ENCODE measurements at regions not wholly inside any gene's neighbourhood (a gene's known extent, or its start where the extent isn't known, plus 50 kb on each side); places are given as distances from the start of the nearest gene placed in this dataset.
"Not testable (repeated sequence)": the region's sequence is repeated elsewhere in the genome, so short reads cannot be mapped to it uniquely, and the experiment has no call there.

- Mint-ChIP-seq H3K4me3 (no peak overlapping the region), H3K27ac (no peak overlapping the region), H3K36me3 (ENCODE audit: low read depth) (peaks cover 34% of the 10 kb centered on the region), H3K4me1 (ENCODE audit: low read depth) (peaks cover 5% of the 10 kb centered on the region; the same call in 1 of the 2 replicates), H3K27me3 (ENCODE audit: insufficient read depth) (no peaks in the 10 kb centered on the region; the same call in none of the 2 replicates), H3K9me3 (no peaks in the 10 kb centered on the region)
- TF ChIP-seq CTCF (IDR thresholded peaks at IDR 0.05), result no peak
- DNase-seq, result no peak
Observed at GRCh38 chr6:144488590-144488989, 203.5 kb downstream of the UTRN start.

GRCh38 chr6:144493035-144493910 lies 208.1 kb downstream of the UTRN start:
- Mint-ChIP-seq H3K27me3 (ENCODE audit: insufficient read depth) (peaks cover 2% of the 10 kb centered on the region; the same call in 1 of the 2 replicates), H3K27ac (no peak overlapping the region)
- no peak for DNase-seq

GRCh38 chr6:144495076-144495475 lies 209.9 kb downstream of the UTRN start:
- H3K4me3 Mint-ChIP-seq; H3K27me3 Mint-ChIP-seq (ENCODE audit: insufficient read depth): not testable (repeated sequence)

More at GRCh38 chr6:144493035-144493910, 208.1 kb downstream of the UTRN start:
- TF ChIP-seq CTCF (IDR thresholded peaks at IDR 0.05), result no peak
- Mint-ChIP-seq H3K4me1 (ENCODE audit: low read depth) (peaks cover 16% of the 10 kb centered on the region), H3K4me3 (no peak overlapping the region), H3K9me3 (no peaks in the 10 kb centered on the region), H3K36me3 (ENCODE audit: low read depth) (peaks cover 35% of the 10 kb centered on the region)

GRCh38 chr6:144497650-144498049 lies 212.5 kb downstream of the UTRN start:
- no peaks in the 10 kb centered on the region for H3K9me3 Mint-ChIP-seq

More at GRCh38 chr6:144495076-144495475, 209.9 kb downstream of the UTRN start:
- H3K9me3 Mint-ChIP-seq, DNase-seq, H3K27ac Mint-ChIP-seq: not testable (repeated sequence)
- H3K36me3 Mint-ChIP-seq (ENCODE audit: low read depth), result peaks cover 37% of the 10 kb centered on the region
- peaks cover 16% of the 10 kb centered on the region for H3K4me1 Mint-ChIP-seq (ENCODE audit: low read depth)

GRCh38 chr6:144500892-144501291 lies 215.8 kb downstream of the UTRN start:
- Mint-ChIP-seq H3K27ac (no peak overlapping the region), H3K27me3 (ENCODE audit: insufficient read depth) (peaks cover 2% of the 10 kb centered on the region; the same call in 1 of the 2 replicates), H3K36me3 (ENCODE audit: low read depth) (peaks cover 55% of the 10 kb centered on the region), H3K4me3 (no peak overlapping the region), H3K4me1 (ENCODE audit: low read depth) (peaks cover 10% of the 10 kb centered on the region; the same call in 1 of the 2 replicates), H3K9me3 (peaks cover 17% of the 10 kb centered on the region)
- DNase-seq, result no peak
- no peak for TF ChIP-seq CTCF (IDR thresholded peaks at IDR 0.05)

More at GRCh38 chr6:144497650-144498049, 212.5 kb downstream of the UTRN start:
- Mint-ChIP-seq H3K4me3 (no peak overlapping the region), H3K27me3 (ENCODE audit: insufficient read depth) (peaks cover 2% of the 10 kb centered on the region; the same call in 1 of the 2 replicates), H3K27ac (no peak overlapping the region), H3K4me1 (ENCODE audit: low read depth) (peaks cover 16% of the 10 kb centered on the region), H3K36me3 (ENCODE audit: low read depth) (peaks cover 30% of the 10 kb centered on the region)
- TF ChIP-seq CTCF (IDR thresholded peaks at IDR 0.05), result no peak
- no peak for DNase-seq

GRCh38 chr6:144505214-144505613 lies 220.1 kb downstream of the UTRN start:
- H3K27ac Mint-ChIP-seq; H3K4me3 Mint-ChIP-seq; H3K27me3 Mint-ChIP-seq (ENCODE audit: insufficient read depth); H3K4me1 Mint-ChIP-seq (ENCODE audit: low read depth); DNase-seq: not testable (repeated sequence)
- Mint-ChIP-seq H3K36me3 (ENCODE audit: low read depth) (peaks cover 59% of the 10 kb centered on the region), H3K9me3 (peaks cover 24% of the 10 kb centered on the region)

GRCh38 chr6:144506051-144506450 lies 220.9 kb downstream of the UTRN start:
- H3K27ac Mint-ChIP-seq; H3K4me1 Mint-ChIP-seq (ENCODE audit: low read depth); DNase-seq; H3K27me3 Mint-ChIP-seq (ENCODE audit: insufficient read depth); H3K4me3 Mint-ChIP-seq: not testable (repeated sequence)
- Mint-ChIP-seq H3K9me3 (peaks cover 24% of the 10 kb centered on the region), H3K36me3 (ENCODE audit: low read depth) (peaks cover 55% of the 10 kb centered on the region)

- H3K36me3 Mint-ChIP-seq (ENCODE audit: low read depth), result peaks cover 46% of the 10 kb centered on the region
- H3K4me1 Mint-ChIP-seq (ENCODE audit: low read depth); DNase-seq; H3K27ac Mint-ChIP-seq; H3K27me3 Mint-ChIP-seq (ENCODE audit: insufficient read depth); H3K4me3 Mint-ChIP-seq: not testable (repeated sequence)
- H3K9me3 Mint-ChIP-seq, result peaks cover 24% of the 10 kb centered on the region
Observed at GRCh38 chr6:144507772-144508312, 222.7 kb downstream of the UTRN start.

Measured in HFFc6 (cell line).